Omental fat pad (tissue), 3 donors: ENCODE measurements at regions not wholly inside any gene's neighbourhood (a gene's known extent, or its start where the extent isn't known, plus 50 kb on each side); places are given as distances from the start of the nearest gene placed in this dataset.

Experiments used
- ATAC-seq: fragments of 150-250 bp; one replicate; pipeline ENCODE4 v1.9.1; 2016; ENCODE audit warnings: mild to moderate bottlenecking, moderate library complexity; ENCODE audit not compliant: low FRiP score
- DNase-seq: peaks from one replicate; pipeline ENCODE4 v3.0.0-alpha.2; 2019; ENCODE audit warnings: low spot score
- CTCF ChIP-seq, 3 donors: fragments of 450-650 bp; IDR thresholded peaks; one replicate each; pipeline ENCODE4 v1.5.1; 2016 to 2017; ENCODE audit warnings: antibody characterized with exemption in 3 of 3, mild to moderate bottlenecking in 3 of 3, moderate library complexity in 2 of 3

- no peak for TF ChIP-seq CTCF (IDR thresholded peaks at IDR 0.05)
- DNase-seq (no peak), ATAC-seq (no peak)
Observed at GRCh38 chr5:53160895-53161294, 51.3 kb upstream of the MOCS2 start.

- no peak for TF ChIP-seq CTCF (IDR thresholded peaks at IDR 0.05)
- DNase-seq (no peak), ATAC-seq (no peak)
Observed at GRCh38 chr5:53161876-53162275, 52.3 kb upstream of the MOCS2 start.

- DNase-seq: no peak
- no peak for TF ChIP-seq CTCF (IDR thresholded peaks at IDR 0.05)
- ATAC-seq: peak; percentile 28
Observed at GRCh38 chr5:53164478-53165165, 55.1 kb upstream of the MOCS2 start.

- no peak for TF ChIP-seq CTCF (IDR thresholded peaks at IDR 0.05)
- ATAC-seq (no peak), DNase-seq (no peak)
Observed at GRCh38 chr5:53165431-53166182, 56.0 kb upstream of the MOCS2 start.

- ATAC-seq: no peak
- TF ChIP-seq CTCF (IDR thresholded peaks at IDR 0.05): no peak
- no peak for DNase-seq
Observed at GRCh38 chr5:53166183-53166495, 56.6 kb upstream of the MOCS2 start.

- peak; percentile 41 for ATAC-seq
Observed at GRCh38 chr5:53167836-53168235, 58.3 kb upstream of the MOCS2 start.

More at GRCh38 chr5:53167836-53168235, 58.3 kb upstream of the MOCS2 start:
- DNase-seq: no peak
- no peak for TF ChIP-seq CTCF (IDR thresholded peaks at IDR 0.05)
